ENCODE measurements at regions not wholly inside any gene's neighbourhood (a gene's known extent, or its start where the extent isn't known, plus 50 kb on each side); places are given as distances from the start of the nearest gene placed in this dataset.
A peak's percentile ranks its signal among the peaks of the same experiment; 100 is the strongest.

DNA sequence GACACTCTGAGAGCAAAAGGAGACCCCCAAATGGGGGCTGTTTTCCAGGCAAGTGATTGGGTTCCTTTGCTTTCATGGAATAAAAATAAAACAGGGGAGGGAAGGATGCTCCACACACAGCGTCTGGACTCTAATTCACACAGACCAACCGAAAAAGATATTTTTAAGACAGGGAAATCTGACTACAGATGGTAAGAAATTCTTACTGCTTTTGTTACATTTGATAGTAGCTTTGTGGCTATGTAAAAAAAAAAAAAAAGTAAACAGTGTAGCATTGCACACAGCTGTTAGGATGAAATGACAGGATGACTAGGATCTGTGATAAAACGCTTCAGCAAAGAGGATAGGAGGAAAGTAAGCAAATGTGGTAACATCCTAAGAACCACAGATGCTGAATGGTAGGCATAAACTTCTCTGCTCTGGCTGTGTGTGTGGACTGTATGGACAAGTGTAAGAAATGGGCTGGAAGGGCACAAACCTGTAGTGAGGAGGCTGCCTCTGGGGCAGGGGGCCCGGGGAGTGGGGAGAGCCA, 207.6 kb downstream of the ANAPC1 start:
- DNase-seq = no peak

DNA sequence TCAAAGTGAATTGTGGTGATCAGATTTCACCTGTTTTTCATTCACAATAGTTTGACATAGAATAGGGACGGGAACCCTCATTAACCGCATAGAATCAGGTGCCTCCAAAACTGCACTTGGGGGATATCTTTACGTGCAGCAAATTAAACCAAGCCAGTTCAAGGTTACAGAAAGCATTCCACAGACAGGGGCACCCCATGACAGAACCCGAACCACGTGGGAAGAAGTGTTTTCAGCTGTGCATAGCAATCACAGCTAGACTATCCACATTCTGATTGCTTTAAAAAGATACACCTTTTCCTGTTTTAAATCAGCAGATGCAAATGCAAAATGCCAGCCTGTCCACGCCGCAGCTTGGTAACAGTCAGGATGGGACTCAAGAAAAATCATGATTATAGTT, 205.8 kb downstream of the ANAPC1 start:
- DNase-seq = no peak

DNA sequence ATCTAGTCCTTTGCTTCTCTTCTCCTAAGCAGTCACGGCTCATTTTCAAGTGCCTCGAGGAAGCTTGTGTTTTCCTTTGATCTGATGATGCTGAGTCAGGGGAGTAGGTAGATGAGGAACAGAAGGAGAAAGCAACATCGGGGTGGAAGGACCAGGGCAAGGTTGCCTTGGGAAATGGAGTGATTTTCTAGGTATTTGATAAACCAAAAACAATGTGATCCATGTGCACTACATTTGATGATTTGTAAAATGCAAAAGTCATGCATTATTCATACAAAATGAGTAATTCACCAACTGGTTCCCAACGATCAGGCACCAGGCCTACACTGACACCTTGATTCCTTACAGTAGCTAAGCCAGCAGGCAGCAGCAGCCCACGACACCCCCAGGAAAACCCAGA, 205.3 kb downstream of the ANAPC1 start:
- no peak for DNase-seq

DNA sequence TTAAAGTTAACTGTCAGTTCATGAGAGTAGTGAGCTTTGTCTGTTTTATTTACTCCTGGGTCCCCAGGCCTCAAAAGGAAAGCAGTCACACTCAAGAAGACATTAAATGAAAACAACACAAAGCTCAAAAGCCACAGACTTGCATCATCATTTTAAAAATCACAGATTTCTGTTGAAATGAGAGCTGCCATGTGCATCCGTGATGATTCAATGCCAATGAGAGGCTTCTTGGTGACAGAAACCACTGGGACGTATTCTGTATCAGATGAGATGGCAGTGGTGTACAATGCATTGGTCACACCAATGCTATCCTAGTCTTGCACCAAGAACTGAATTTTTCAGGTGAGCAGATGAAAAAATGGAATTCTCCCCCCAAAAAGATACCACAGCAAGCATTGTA, 204.8 kb downstream of the ANAPC1 start:
- DNase-seq = no peak

DNA sequence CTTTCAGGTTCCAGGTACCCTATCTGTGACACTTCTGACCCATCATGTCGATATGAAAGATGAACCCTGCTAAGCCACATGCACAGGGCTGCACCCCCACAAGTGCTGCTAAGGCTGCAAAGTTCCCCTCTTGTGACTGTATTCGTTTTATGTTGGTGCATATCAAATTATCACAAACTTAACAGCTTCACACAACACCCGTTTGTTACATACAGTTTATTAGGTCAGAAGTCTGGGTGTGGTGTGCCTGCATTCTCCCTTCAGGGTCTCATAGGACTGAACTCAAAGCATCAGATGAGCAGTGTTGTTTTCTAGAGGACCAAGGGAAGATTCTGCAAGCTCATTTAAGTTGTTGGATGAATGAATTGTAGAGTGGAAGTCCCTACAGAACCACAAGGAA, 199.4 kb downstream of the ANAPC1 start:
- no peak for DNase-seq

DNA sequence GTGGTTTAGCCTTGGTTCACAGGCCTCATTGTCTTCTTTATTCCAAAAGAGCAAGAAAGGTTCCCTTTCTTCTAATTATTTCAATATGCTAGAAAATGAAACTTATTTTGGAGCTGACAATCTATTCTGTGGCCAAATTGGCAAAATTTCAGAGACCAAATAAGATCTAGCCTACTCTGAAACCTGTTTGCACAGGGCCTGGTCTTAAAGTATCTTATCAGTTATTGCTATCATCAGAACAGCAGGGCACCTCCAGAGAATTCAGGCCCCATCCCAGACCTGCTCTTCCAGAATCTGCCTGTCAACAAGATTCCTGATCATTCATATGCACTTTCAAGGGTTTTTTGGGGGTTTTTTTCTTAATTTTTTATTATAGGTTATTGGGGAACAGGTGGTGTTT, 198.7 kb downstream of the ANAPC1 start:
- no peak for DNase-seq

DNA sequence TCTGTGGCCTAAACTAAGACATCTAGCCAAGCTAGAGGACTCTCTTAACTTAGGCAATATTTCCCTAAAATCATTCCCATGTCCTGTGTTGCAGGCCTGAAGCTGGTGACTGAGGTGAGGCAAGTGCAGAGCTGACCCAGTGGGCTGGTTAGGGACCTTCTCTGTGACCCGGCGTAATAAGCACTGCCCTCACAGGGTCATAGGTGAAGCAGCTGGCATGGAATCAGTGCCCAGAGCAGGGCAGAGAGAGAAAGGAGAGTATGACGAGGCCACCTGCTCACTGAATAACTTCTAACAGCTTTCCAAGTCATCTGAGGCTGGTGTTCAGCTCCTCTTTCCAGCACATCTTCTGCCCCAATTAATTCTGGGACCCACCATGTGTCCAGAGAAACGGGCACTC, 197.0 kb downstream of the ANAPC1 start:
- DNase-seq = no peak

DNA sequence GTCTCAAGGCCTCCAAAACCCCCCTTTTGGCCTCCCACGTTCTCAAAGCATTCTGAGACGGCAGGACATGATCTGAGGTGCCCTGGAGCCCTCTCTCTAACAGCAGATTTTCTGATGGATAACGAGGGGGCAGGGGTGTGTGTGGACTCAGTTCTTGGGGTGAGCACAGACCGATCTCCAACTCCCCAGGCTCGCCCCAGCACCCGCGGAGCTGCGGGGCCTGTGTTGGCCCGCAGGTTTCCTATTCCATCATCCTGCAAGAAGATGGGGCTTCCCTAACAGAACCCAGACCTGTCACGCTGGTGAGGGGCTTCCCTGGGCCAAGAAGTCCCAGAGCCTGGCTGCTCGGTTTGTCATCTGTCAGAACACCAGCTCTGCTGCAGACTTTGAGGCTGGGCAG, 196.1 kb downstream of the ANAPC1 start:
- no peak for DNase-seq

DNA sequence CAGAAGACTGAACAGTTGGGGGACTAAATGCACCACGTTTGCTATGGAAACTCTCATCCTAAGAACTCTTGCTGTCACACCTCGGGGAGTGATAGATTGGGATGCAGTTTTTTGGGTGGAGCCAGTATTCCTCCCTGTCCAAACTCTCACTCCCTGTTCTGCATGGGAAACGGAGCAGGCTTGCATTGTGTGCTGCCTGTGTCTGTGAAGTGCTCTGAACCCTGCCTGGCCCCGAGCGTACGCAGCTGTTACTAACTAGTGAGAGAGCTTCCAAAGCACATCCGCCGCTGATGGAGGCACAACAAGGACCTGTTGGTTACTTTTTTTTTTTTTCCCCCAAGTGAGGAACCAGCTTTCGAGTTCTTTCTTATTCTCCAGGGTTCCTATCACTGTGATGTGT, 195.5 kb downstream of the ANAPC1 start:
- DNase-seq = no peak

DNA sequence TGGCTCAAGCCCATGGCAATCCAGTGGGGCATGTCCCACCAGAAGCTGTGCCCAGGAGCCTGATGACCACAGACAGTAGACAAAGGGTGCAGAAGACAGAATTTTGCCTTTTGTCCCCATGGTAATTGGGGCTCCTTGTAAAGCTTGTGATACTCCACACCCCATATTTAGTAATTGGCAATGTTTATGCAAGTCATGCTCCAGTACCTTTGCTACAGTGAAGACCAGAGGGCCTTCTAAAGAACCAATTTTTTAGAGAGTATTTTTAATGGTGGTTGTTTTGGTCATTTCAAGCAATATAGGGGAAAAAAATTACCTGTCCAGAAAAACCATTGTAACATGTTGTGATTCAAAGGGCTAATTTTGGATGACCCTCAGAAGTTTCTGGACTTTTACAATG, 194.8 kb downstream of the ANAPC1 start:
- DNase-seq = no peak

DNA sequence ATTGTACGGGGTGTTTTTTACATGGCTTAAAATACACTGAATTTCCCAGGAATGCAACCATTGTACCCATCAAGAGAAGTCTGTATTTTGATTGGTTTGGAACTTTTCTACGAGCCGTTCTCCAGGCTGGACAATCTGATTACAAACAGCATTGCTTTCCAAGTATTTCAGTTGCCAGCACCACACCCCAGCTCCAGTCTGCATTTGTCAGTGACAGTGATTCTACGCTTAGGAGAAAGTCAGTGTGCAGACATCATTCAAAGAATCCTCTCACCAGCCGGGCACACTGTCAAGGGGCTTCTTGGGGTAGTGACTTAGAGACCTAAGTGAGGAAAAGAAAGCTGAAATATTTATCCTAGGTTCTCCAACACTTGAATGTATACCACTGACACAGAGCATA, 194.1 kb downstream of the ANAPC1 start:
- no peak for DNase-seq

DNA sequence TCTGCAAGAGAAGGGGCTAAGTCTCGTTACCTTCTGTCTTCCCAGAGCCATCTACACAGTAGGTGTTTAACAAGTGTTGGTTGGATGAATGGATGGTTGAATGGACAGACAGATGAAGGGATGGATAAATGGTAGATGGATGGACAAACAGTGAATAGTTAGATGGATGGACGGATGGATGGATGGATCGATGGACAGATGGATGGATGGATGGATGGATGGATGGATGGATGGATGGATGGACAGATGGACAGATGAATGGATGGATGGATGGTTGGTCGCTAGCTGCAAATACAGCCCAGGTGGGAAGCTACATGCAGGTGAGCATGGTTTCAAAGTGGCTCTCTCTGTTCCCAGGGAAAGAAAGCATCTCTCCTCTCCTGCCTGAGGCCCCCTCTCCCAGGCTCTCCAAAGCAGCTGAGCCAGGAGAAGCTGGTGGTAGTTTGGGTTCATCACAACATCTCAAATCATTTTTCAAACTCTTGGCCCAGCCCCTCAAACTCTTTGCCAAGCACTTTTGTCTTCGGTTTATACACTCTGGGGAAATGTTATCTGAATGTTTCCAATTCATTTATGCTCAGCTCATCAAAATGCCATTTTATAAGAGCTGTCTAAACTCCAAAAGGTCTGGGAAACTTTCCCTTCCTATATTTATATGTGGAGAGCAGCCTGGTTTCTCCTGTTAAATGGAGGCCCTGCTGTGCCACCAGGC, 192.7 kb downstream of the ANAPC1 start:
- no peak for DNase-seq

DNA sequence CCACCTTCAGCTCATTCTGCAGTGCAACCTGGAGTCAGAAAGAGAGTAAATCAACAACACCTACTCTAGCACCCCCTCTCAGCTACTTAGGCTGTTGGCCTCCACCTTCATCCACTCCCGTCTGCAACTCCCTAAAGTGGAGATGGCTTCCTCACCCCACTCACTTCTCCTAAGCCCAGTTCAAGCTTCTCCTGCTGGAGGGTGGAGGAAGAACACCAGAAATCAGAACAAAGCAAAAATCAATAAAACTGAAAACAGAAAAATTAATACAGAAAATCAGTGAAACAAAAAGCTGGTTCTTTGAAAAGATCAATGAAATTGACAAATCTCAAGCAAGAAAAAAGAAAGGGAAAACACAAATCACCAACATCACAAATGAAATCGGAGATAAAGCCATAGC, 191.7 kb downstream of the ANAPC1 start:
- no peak for DNase-seq

DNA sequence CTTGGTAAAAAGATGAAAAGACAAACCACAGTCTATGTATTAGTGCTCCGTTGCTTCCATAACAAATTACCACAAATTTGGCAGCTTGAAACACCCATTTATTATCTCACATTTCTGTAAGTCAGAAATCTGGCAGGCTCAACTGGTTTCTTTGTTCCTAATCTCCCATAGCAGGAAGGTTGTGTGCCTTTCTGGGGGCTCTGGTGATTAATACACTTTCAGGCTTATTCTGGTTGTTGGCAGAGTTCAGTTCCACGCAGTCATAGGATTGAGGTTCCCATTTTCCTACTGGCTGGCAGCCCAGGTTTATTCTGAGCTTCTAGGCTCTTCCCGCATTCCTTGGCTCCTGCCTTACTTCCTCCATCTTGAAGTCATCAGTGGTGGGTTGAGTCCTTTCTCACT, 189.3 kb downstream of the ANAPC1 start:
- DNase-seq = no peak

DNA sequence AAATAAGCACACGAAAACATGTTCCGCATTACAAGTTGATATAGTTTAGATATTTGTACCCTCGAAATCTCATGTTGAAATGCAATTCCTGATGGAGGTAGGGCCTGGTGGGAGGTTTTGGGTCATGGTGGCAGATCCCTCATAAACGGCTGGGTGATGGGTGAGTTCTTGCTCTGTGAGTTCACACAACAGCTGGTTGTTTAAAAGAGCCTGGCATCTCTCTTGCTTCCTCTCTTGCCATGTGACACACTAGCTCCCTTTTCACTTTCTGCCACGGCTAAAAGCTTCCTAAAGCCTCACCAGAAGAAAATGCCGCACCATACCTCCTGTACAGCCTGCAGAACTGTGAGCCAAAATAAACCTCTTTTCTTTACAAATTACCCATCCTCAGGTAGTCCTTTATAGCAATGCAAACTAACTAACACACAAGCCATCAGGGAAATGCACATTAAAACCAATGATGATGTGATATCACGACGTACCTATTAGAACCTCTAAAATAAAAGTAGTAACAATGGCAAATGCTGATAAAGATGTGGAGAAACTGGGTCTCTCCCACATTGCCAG, 188.5 kb downstream of the ANAPC1 start:
- DNase-seq = no peak

DNA sequence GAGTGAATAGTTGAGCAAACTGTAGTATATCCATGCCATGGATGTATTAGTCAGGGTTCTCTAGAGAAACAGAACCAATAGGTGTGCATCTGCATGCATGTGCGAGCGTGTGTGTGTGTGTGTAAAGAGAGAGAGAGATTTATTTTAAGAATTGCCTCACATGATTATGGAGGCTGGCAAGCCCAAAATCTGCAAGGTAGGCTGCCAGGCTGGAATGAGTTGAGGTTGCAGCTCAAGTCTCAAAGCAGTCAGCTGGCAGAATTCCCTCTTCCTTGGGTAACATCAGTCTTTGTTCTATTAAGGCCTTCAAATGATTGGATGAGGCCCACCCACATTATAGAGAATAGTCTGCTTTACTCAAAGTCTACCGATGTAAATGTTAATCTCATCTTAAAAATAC, 187.8 kb downstream of the ANAPC1 start:
- DNase-seq = no peak

DNA sequence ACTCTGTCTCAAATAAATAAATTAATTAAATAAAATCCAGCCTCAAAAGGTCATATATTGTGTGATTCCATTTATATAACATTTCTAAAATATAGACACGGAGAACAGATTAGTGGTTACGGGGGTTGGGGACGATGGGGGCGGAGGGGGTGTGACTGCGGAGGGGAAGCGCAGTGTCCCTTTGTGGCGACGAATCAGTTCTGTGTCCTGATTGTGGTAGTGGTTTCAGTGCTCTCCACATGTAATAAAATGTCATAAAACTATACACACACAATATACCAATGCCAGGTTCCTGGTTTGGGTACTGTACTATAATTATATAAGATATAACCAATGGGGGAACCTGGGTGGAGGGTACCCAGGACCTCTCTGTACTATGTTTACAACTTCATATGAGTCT, 186.4 kb downstream of the ANAPC1 start:
- no peak for DNase-seq

DNA sequence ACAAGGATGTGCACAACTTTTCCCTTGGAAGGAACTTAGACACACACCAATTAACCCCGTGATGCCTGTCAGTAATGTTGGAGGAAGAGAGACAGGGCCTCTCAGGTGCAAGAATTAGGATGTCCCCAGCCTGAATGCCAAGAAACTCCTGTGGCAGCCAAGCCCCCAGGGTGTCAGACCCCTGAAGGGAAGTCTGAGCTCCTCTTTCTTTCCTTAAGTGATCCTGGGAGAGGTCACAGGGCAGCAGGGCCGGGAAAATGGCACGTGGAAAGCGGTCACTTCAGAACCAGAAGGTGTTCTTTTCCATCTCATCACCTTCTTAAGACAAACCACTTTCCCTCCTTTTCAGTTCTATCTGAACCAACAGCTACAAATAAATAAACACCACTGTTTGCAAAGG, 185.9 kb downstream of the ANAPC1 start:
- DNase-seq = no peak

DNA sequence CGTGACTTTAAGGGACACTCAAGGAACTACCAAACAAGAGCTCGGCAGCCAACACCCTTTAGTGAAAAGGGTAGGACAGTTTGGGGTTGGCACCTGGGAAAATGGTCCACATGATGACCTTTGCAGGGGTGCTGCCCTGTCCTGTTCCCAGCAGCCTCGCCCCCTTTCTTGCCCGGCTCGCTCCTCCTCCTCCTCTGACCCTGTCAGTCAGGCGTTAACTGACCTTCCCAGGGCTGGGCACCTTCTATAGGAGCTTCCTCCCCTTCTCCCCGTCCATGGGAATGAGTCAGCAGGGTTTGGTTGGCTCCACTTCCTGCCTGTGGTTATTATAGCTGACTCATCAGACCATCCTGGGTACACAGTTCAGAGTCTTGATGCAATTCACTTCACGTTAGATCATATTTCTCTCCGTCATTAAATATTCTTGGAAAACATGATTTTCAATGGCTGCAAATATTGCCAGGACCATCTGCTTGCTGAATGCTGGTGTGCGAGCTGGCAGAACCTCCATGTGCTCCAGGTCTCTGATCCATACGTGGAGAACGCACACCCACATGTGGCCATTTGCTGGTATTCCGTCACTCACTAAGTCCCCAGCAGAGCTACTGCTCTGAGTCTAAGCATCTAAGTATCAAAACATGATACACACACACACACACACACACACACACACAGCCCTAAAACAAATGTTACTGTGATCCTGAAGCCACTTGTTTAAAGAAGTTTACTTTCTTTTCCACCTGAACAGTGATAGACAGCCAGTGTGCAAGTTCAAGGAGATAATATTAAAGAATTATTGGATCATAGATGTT, 185.0 kb downstream of the ANAPC1 start:
- peak; percentile 78 for DNase-seq

DNA sequence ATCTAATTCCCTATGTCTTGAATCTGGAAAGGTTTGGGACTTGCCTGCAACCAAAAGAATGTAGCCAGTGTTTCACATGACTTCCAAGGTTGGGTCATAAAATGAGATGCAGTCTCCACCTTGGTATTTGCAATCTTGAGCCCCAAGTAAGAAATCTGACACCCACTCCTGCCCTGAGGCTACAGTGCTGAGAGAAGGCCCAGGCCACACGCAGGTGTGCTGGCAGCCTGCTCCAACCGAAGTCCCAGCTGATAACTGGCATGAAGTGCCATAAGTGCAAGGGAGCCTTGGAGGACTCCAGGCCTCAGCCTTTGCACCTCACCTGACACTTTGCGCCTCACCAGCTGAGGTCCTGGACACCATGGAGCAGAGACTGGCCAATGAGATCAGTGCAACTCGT, 182.7 kb downstream of the ANAPC1 start:
- no peak for DNase-seq

DNA sequence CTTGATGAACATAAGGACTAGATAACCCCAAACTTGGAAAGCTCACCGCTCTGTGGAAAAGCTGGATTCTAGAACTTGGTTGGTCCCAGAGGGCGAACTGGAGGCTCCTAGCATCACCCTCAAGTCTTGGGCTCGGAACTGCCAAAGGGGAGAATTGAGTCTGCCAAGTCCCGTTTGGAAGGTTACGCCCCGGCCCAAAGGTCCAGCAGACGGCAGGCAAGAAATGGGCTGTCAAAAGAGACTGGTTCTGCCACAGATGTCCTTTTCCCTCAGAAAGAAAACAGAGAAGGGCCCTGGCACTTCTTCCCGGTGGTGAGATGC, 182.2 kb downstream of the ANAPC1 start:
- no peak for DNase-seq

DNA sequence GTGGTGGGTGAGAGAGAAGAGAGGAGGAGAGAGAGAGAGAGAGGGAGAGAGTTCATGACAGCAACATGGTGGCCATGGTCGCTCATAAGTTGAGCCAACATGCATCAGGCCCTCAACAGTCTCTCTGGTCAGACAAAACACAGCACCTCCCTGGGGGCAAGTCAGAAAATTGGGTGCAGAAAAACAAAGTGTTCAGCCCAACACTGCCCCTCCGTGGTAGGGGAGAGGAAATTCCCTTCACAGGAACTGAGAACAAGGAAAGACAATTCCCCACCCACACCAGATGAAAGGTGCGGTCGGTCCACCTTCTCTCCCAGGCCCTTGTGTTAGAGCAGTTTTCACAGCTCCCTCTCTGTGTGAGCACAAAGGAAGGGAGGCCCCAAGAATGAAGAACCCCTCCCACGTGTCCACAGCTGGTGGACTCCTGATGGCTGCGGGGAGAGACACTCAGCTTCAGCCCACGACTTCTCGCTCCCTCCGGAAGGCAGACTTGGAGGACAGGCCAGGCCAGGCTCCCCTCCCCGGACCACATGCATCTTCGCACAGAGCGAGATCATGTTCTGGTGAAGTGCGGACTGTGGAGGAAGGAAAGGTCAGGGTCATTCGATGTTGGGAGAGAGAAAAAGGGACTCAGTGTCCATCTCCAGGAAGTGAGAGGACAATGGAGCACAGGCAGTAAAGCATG, 181.7 kb downstream of the ANAPC1 start:
- DNase-seq = peak; percentile 65

DNA sequence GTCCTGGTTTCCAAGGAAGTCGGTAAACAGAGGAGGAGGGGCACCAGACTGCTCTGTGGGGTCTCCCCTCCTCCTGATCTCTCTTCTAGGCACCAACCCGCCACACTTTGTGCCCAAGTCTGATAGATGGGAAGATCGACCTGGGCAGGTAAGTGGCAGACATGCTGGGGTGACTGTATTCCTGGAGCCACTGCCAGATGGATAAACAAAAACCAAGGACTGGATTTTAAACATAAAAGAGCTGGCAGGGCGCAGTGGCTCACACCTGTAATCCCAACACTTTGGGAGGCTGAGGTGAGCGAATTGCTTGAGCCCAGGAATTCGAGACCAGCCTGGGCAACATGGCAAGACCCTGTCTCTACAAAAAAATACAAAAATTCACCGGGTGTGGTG, 181.2 kb downstream of the ANAPC1 start:
- DNase-seq = no peak

DNA sequence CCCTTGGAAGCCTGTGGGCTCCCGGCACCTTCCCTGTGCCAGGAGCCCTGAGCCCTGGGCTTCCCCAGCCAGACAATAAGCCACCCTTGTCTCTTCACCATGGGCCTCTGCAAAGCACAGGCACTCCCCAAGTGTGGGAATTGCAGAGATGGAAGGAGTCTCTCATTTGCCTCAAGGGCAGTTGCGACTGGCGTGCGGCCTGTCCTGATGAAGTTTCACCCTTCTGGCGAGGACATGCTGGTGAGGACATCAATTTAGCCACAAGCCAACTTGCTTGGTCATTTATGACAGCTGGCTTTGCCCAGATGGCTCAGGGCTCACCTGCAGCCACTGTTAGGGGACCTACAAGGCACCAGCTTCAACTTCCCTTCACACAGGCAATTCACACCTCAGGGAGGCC, 180.2 kb downstream of the ANAPC1 start:
- DNase-seq = no peak
